ENCODE measurements at regions not wholly inside any gene's neighbourhood (a gene's known extent, or its start where the extent isn't known, plus 50 kb on each side); places are given as distances from the start of the nearest gene placed in this dataset.

GRCh38 chr9:21672761-21673160, 129.7 kb upstream of the MTAP start:
- DNase-seq, result no peak

- no peak for DNase-seq
These were observed 127.5 kb upstream of the MTAP start for GRCh38 chr9:21674894-21675293.

- DNase-seq, result no peak
These were observed 125.0 kb upstream of the MTAP start for GRCh38 chr9:21677387-21677786.

- DNase-seq, result no peak
These were observed 124.6 kb upstream of the MTAP start for GRCh38 chr9:21677834-21678233.

DNA sequence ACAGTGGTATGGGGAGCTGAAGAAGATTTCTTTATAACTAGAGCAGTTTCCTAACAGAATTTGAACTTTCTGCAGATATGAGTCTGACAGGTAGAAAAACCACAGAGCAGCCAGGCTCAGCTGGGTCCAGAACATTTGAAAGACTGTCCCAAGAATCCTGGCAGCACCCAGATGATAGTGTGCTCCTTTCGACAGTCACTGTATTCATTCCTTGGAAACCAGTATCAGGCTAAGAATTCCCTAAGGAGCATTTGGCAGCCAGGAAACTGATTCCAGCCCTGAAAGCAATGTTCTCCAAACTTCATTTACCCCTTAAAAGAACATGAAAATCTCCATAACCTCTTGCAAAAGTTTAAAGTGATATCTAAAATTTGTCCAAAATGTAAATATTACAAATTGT, 123.0 kb upstream of the MTAP start:
- no peak for DNase-seq

DNA sequence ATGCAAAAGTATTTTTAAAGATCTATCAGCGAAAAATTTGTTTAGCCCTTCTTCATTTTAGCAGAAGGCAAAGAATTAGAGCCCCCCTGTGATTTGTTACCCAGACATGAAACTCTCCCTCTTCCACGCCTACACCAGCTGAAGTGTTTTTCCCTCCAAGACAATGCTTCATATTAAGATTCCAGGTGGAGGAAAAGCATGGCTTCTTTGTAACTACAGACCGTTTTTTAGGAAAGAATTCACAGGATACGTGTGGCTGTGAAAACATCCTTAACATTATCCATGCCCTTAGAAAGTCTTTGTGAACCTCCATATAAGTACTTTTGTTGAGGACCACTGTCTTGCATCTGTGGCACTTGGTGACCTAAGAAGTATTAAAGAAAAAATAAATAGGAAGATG, 121.8 kb upstream of the MTAP start:
- no peak for DNase-seq

- DNase-seq, result no peak
These were observed 120.8 kb upstream of the MTAP start for GRCh38 chr9:21681641-21682040.

GRCh38 chr9:21682381-21682780, 120.1 kb upstream of the MTAP start:
- no peak for DNase-seq

GRCh38 chr9:21682981-21683380, 119.5 kb upstream of the MTAP start:
- DNase-seq, result no peak

DNA sequence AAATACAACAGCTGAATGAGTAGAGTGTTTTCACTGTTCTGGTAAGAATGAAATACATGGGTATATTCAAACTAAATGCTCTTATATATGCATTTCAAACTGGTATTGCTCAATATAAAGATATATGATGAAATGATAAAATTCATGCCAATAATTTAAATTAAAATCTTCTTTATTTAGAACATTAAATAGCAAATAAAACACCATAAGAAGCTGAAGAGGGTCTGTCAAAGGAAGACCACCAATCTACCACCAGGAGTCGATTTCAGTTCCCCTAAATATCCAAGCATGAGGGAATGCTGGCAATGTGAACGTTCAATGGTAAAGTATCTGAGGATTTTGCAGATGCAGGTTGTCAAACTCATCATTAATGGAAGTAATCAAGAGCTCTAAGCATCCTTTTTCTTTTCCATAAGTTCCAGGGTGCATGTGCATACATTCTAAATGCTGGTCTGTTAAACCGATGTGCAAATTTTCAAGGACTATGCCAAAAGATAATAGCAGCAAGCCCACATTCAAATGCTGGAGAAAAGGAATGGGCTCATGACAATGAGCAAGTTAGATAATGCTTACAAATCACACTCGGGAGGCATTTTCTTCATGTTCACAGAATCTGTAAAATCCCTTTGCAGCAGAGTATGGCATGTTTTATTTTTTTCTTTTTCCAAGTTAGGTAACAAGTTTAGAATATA, 118.8 kb upstream of the MTAP start:
- DNase-seq, result no peak

- no peak for DNase-seq
These were observed 118.2 kb upstream of the MTAP start for GRCh38 chr9:21684231-21684630.

GRCh38 chr9:21684831-21685362, 117.5 kb upstream of the MTAP start:
- DNase-seq, result peak; percentile 68

GRCh38 chr9:21685502-21685901, 116.9 kb upstream of the MTAP start:
- DNase-seq, result no peak

DNA sequence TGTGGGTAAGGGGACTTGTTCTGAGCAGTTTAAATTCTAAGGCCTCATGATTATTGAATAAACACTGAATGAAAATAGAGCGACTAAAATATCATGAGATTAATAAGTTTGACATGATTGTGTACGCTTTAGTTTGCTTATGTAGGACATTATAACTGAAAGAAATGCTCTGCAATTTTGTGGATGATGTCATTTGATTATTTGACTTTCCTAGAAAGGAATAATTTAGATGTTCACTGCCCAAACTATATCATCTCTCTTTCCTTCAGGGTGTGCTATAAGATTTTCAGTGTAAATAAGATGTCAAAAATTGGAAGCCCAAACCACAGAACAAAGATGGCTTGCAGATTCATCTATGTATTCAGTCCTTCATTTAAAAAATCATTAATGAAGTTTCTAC, 115.7 kb upstream of the MTAP start:
- no peak for DNase-seq

GRCh38 chr9:21687351-21687750, 115.1 kb upstream of the MTAP start:
- no peak for DNase-seq

DNA sequence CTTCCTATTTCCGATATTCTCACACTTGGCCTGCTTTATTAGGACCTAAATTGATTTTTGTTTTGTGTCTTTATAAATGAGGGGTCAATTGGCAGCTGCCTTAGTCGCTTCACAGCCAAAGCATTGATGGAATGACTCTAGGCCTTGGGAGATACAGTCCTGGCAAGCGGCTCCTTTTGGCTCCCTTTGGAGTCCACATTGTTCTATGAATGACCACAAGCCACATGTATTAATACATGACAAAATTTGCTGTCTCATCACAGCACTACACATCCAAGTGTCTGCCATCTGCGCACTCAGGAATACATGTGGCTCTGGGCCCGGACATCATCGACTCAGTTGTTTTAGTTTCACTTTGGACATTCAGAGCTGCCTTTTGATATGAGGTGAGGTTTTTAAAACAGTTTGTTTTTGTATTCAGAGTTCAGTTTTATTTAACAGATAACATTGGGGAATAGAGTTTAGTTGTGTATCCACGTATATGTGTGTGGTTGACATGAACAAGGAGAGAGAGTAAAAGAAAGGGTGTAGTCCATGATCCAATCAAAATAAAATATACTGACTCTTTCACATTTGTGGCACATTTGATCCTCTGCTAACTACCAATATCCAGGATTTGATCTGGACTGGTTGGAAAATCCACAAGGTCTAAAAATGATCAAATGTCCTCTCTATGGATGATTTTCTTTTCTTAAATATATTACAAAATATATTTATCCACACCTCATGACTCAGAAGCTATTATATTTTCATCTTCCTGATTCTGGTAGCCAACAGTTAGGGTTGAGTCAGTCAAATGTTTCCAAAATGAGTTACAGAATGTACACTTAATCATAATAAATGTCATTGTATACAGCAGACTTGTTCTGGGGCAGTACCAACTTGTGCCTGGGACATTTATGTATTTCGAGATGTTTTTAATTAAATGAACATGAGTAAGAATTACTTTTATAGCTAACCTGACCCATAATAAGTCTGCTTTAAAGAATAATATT, 114.0 kb upstream of the MTAP start:
- DNase-seq, result no peak

GRCh38 chr9:21689854-21690253, 112.6 kb upstream of the MTAP start:
- no peak for DNase-seq

- DNase-seq, result no peak
These were observed 111.9 kb upstream of the MTAP start for GRCh38 chr9:21690561-21690960.

DNA sequence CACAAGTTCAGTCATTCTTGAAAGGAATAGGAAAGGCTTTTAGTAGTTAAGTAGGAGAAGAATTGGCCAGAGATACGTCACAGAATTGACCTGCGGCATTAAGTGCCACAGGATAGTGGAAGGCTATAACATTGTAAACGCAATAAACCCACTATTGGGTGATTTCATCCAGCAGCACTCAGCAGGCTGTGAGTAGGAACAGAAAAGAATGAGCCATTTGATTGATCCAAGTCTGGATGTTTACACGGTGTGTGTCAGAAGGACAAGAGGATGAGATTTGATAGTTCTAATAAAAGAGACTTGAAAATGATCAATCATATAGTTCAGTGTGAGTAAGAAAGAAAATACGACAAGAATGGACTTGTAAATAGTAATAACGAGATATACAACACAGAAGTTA, 110.0 kb upstream of the MTAP start:
- DNase-seq, result no peak

- DNase-seq, result no peak
These were observed 108.0 kb upstream of the MTAP start for GRCh38 chr9:21694424-21694823.

DNA sequence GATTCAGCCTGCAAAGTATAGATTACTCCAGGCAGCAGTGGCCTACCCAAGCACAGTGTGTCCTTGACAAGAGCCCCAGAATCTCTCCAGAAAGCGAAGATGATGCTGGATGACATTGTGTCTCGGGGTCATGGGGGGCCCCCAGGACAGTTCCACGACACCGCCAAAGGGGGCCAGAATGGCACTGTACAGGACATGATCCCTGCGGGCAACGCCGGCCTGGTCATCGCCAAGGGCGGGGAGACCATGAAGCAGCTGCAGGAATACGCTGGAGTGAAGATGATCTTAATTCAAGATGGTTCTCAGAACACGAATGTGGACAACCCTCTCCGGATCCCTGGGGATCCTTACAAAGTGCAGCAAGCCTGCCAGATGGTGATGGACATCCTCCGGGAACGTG, 107.0 kb upstream of the MTAP start:
- DNase-seq, result no peak

DNA sequence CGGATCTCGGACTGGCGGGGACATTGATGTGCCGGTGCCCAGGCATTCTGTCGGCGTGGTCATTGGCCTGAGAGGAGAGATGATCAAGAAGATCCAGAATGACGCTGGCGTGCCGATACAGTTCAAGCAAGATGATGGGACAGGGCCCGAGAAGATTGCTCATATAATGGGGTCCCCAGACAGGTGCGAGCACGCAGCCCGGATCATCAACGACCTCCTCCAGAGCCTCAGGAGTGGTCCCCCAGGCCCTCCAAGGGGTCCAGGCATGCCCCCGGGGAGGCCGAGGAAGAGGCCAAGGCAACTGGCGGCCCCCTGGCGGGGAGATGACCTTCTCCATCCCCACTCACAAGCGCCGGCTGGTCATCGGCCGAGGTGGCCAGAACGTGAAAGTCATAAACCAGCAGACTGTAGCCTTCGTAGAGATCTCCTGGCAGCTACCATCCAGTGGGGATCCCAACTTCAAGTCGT, 106.5 kb upstream of the MTAP start:
- DNase-seq, result no peak

DNA sequence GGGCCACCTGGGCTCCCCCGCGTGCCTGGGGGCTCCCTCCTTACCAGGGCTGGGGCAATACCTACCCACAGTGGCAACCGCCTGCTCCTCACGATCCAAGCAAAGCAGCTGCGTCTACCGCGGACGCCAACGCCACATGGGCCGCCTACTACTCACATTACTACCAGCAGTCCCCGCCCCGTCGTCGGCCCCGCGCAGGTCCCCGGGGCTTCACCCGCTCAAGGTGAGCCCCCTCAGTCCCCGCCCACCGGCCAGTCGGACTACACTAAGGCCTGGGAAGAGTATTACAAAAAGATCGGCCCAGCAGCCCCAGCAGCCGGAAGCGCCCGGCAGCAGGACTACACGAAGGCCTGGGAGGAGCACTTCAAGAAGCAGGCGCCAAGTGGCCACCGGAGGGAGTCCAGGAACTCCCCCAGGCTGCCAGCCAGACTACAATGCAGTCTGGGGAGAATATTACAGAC, 106.0 kb upstream of the MTAP start:
- DNase-seq, result no peak

- no peak for DNase-seq
These were observed 94.2 kb upstream of the MTAP start for GRCh38 chr9:21708260-21708711.
